Peyer's patch (tissue), 4 donors: ENCODE measurements at regions not wholly inside any gene's neighbourhood (a gene's known extent, or its start where the extent isn't known, plus 50 kb on each side); places are given as distances from the start of the nearest gene placed in this dataset.

Experiments used
- CTCF ChIP-seq, 6 experiments: fragments of 450-650 bp in 4 of 6; fragments of 200-600 bp in 2 of 6; sonication (generic) in 1 of 6; IDR thresholded peaks; one replicate each; pipeline ENCODE4 v1.5.1; 2017 to 2019; ENCODE audit warnings: antibody characterized with exemption in 6 of 6, mild to moderate bottlenecking in 3 of 6, moderate library complexity in 1 of 6
- POLR2A ChIP-seq, 2 donors: fragments of 450-650 bp; IDR thresholded peaks; one replicate each; pipeline ENCODE4 v1.5.1; 2017; ENCODE audit warnings: antibody characterized with exemption in 2 of 2, mild to moderate bottlenecking in 2 of 2, moderate library complexity in 2 of 2

- TF ChIP-seq CTCF (IDR thresholded peaks at IDR 0.05) (no peak), POLR2A (IDR thresholded peaks at IDR 0.05) (no peak)
These were observed 488.0 kb downstream of the CBLN2 start for GRCh38 chr18:72056171-72056570.
